Neuron (in vitro differentiated cells): ENCODE measurements at regions not wholly inside any gene's neighbourhood (a gene's known extent, or its start where the extent isn't known, plus 50 kb on each side); places are given as distances from the start of the nearest gene placed in this dataset.
"Not testable (repeated sequence)": the region's sequence is repeated elsewhere in the genome, so short reads cannot be mapped to it uniquely, and the experiment has no call there.

ENCODE experiments used
- H2AFZ ChIP-seq: one replicate; pipeline ENCODE4 v1.6.1; 2013; ENCODE audit warnings: low read depth, mild to moderate bottlenecking, inconsistent platforms, low read length, moderate library complexity
- H3K27me3 ChIP-seq: one replicate; pipeline ENCODE4 v1.6.1; 2013; ENCODE audit warnings: low read length; ENCODE audit not compliant: insufficient read depth
- H3K36me3 ChIP-seq: one replicate; pipeline ENCODE4 v1.6.1; 2013; ENCODE audit warnings: low read length; ENCODE audit not compliant: insufficient read depth
- H3K4me1 ChIP-seq: one replicate; pipeline ENCODE4 v1.6.1; 2013; ENCODE audit warnings: low read length; ENCODE audit not compliant: insufficient read depth
- H3K4me3 ChIP-seq: 2 replicates; pipeline ENCODE4 v1.5.1; 2013; ENCODE audit warnings: mild to moderate bottlenecking, low read length, moderate library complexity
- H3K9me3 ChIP-seq: one replicate; pipeline ENCODE4 v1.6.1; 2013; ENCODE audit warnings: low read length

GRCh38 chr10:21463436-21463835 is 62.0 kb downstream of the SKIDA1 start:
- H2AFZ ChIP-seq = no peak overlapping the region
- H3K9me3 ChIP-seq = no peaks in the 10 kb centered on the region
- H3K4me3 ChIP-seq = no peak overlapping the region
- no peaks in the 10 kb centered on the region for H3K36me3 ChIP-seq
- no peaks in the 10 kb centered on the region for H3K27me3 ChIP-seq
- H3K4me1 ChIP-seq = no peaks in the 10 kb centered on the region

- Histone ChIP-seq H3K4me3 (no peak overlapping the region), H3K27me3 (no peaks in the 10 kb centered on the region), H3K9me3 (peaks cover 10% of the 10 kb centered on the region), H3K36me3 (no peaks in the 10 kb centered on the region), H2AFZ (no peak overlapping the region), H3K4me1 (no peaks in the 10 kb centered on the region)
Measured at GRCh38 chr10:21458126-21458871, 67.2 kb downstream of the SKIDA1 start.

DNA sequence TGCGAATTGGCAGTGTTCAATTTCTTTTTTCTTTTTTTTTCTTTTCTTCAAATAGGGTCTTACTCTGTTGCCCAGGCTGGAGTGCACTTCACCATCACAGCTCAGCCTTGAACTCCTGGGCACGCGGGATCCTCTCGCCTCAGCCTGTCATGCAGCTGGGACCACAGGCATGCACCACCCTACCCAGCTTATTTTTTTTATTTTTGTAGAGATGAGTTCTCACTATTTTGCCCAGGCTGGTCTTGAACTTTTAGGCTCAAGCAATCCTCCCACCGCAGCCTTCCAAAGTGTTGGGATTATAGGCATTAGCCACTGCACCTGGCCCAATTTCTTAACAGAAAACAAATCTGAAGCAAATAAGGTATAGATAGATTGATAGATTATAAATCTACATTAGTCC is 69.3 kb downstream of the SKIDA1 start:
- H3K9me3 ChIP-seq = peaks cover 10% of the 10 kb centered on the region
- H3K4me3 ChIP-seq = no peak overlapping the region
- no peaks in the 10 kb centered on the region for H3K27me3 ChIP-seq
- H3K4me1 ChIP-seq = no peaks in the 10 kb centered on the region
- no peaks in the 10 kb centered on the region for H3K36me3 ChIP-seq
- no peak overlapping the region for H2AFZ ChIP-seq

GRCh38 chr10:21452203-21452602 is 73.3 kb downstream of the SKIDA1 start:
- no peaks in the 10 kb centered on the region for H3K4me1 ChIP-seq
- no peaks in the 10 kb centered on the region for H3K36me3 ChIP-seq
- H3K4me3 ChIP-seq = no peak overlapping the region
- H3K9me3 ChIP-seq = peaks cover 10% of the 10 kb centered on the region
- H3K27me3 ChIP-seq = no peaks in the 10 kb centered on the region
- H2AFZ ChIP-seq = no peak overlapping the region

DNA sequence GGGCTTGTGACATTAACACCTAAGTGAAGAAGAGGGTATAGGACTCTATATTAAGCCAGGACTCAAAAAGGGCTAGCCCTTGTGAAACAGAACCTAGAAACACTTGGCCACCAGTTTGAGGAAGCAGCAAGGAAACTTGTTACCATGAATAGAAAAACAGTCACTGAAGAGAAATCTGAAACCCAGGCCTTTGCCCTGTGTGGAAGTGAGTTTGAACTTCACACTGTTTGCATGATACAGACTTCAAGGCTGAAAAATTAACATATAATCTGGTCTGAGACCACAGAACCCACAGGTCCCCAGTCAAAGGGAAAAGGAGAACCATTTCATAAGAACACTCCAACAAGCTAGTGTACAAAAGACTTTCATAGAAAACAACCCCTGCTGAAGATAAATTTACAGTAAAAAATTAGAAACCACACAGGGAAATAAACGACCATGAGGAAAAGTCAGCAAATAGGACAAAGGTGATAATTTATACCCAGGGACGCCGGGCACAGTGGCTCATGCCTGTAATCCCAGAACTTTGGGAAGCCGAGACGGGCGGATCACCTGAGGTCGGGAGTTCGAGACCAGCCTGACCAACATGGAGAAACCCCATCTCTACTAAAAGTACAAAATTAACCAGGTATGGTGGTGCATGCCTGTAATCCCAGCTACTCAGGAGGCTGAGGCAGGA is 76.1 kb downstream of the SKIDA1 start:
- no peak overlapping the region for H3K4me3 ChIP-seq
- no peaks in the 10 kb centered on the region for H3K9me3 ChIP-seq
- peaks cover 10% of the 10 kb centered on the region for H3K4me1 ChIP-seq
- H3K36me3 ChIP-seq = no peaks in the 10 kb centered on the region
- H2AFZ ChIP-seq = no peak overlapping the region
- no peaks in the 10 kb centered on the region for H3K27me3 ChIP-seq

GRCh38 chr10:21445163-21445562 is 80.3 kb downstream of the SKIDA1 start:
- H3K36me3 ChIP-seq = no peaks in the 10 kb centered on the region
- H2AFZ ChIP-seq = peak overlapping the region; percentile 26
- H3K4me3 ChIP-seq = no peak overlapping the region
- peaks cover 10% of the 10 kb centered on the region for H3K4me1 ChIP-seq
- H3K27me3 ChIP-seq = no peaks in the 10 kb centered on the region
- H3K9me3 ChIP-seq = no peaks in the 10 kb centered on the region

GRCh38 chr10:21441625-21442024 is 83.9 kb downstream of the SKIDA1 start:
- no peak overlapping the region for H3K4me3 ChIP-seq
- H3K27me3 ChIP-seq = no peaks in the 10 kb centered on the region
- no peak overlapping the region for H2AFZ ChIP-seq
- H3K36me3 ChIP-seq = no peaks in the 10 kb centered on the region
- H3K9me3 ChIP-seq = no peaks in the 10 kb centered on the region
- H3K4me1 ChIP-seq = peaks cover 10% of the 10 kb centered on the region

DNA sequence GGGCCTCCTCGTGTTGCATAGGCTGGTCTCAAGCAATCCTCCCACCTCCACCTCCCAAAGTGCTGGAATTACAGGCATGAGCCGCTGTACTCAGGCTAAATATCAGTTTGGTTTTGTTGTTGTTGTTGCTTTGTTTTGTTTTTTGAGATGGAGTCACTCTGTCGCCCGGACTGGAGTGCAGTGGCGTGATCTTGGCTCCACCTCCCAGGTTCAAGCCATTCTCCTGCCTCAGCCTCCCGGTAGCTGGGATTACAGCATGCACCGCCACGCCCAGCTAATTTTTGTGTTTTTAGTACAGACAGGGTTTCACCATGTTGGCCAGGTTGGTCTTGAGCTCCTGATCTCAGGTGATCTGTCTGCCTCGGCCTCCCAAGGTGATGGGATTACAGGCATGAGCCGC is 86.6 kb downstream of the SKIDA1 start:
- H3K27me3 ChIP-seq, H3K36me3 ChIP-seq, H3K9me3 ChIP-seq, H3K4me3 ChIP-seq, H2AFZ ChIP-seq, H3K4me1 ChIP-seq: not testable (repeated sequence)

GRCh38 chr10:21437770-21438382 is 87.6 kb downstream of the SKIDA1 start:
- H2AFZ ChIP-seq = no peak overlapping the region
- no peaks in the 10 kb centered on the region for H3K36me3 ChIP-seq
- H3K9me3 ChIP-seq = no peaks in the 10 kb centered on the region
- H3K27me3 ChIP-seq = no peaks in the 10 kb centered on the region
- H3K4me3 ChIP-seq = no peak overlapping the region
- no peaks in the 10 kb centered on the region for H3K4me1 ChIP-seq

- no peaks in the 10 kb centered on the region for H3K36me3 ChIP-seq
- no peaks in the 10 kb centered on the region for H3K9me3 ChIP-seq
- no peaks in the 10 kb centered on the region for H3K4me1 ChIP-seq
- H3K27me3 ChIP-seq = no peaks in the 10 kb centered on the region
- H2AFZ ChIP-seq = no peak overlapping the region
- H3K4me3 ChIP-seq = no peak overlapping the region
Measured at GRCh38 chr10:21432266-21432665, 93.2 kb downstream of the SKIDA1 start.

GRCh38 chr10:21431799-21432198 is 93.7 kb downstream of the SKIDA1 start:
- H3K4me1 ChIP-seq = no peaks in the 10 kb centered on the region
- H3K4me3 ChIP-seq = no peak overlapping the region
- H2AFZ ChIP-seq = no peak overlapping the region

GRCh38 chr10:21427804-21428481 is 97.5 kb downstream of the SKIDA1 start:
- no peak overlapping the region for H3K4me3 ChIP-seq
- H3K36me3 ChIP-seq = no peaks in the 10 kb centered on the region
- peaks cover 10% of the 10 kb centered on the region for H3K9me3 ChIP-seq
- no peaks in the 10 kb centered on the region for H3K27me3 ChIP-seq
- no peaks in the 10 kb centered on the region for H3K4me1 ChIP-seq
- no peak overlapping the region for H2AFZ ChIP-seq

More at GRCh38 chr10:21431799-21432198, 93.7 kb downstream of the SKIDA1 start:
- no peaks in the 10 kb centered on the region for H3K27me3 ChIP-seq
- H3K36me3 ChIP-seq = no peaks in the 10 kb centered on the region
- H3K9me3 ChIP-seq = peaks cover 5% of the 10 kb centered on the region

DNA sequence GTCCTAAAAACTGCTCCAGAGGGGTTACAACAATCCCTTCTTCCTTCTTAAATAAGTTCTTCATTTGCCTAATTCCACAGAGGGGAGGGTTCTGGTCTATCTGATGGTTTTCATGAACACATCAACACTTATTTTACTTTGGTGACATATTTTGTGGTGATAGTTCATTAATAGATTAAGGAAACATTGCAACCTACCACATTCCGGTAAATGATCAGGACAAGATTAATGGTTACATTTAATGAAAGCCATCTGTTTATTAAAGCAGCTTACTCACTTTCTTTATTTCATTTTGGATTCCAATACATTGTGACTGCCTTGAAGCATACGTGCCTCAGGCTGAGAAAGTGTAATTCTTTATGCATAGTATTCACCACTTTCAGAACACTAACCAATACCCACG is 101.0 kb downstream of the SKIDA1 start:
- H3K27me3 ChIP-seq = no peaks in the 10 kb centered on the region
- peaks cover 10% of the 10 kb centered on the region for H3K9me3 ChIP-seq
- H3K4me1 ChIP-seq = no peaks in the 10 kb centered on the region
- H3K36me3 ChIP-seq = no peaks in the 10 kb centered on the region
- H2AFZ ChIP-seq = no peak overlapping the region
- H3K4me3 ChIP-seq = no peak overlapping the region
